ENCODE measurements at regions not wholly inside any gene's neighbourhood (a gene's known extent, or its start where the extent isn't known, plus 50 kb on each side); places are given as distances from the start of the nearest gene placed in this dataset.

DNA sequence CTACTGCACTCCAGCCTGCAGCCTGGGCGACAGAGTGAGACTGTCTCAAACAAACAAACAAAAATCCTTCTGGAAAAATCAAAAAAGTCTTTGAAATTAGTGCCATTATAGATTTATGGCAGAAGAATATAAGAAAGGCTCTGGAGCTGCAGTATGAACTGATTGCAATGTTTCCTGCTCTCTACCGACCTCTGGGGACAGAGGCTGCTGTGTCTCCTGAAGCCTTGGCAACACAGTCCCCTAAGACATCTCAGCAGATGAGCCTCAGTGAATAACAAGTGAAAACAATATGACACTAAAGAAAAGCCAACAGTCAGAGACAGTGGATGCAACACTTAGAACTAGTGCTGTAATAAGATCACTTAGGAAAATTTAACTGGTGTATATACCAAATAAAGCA, 494.9 kb upstream of the LRATD1 start:
- no peak overlapping the region for H3K4me3 ChIP-seq
- H3K9me2 ChIP-seq (ENCODE audit: insufficient read depth), result no peaks in the 10 kb centered on the region
- no peak overlapping the region for H2AFZ ChIP-seq
- no peaks in the 10 kb centered on the region for H4K20me1 ChIP-seq (ENCODE audit: insufficient read depth)
- H3K4me1 ChIP-seq (ENCODE audit: insufficient read depth), result no peaks in the 10 kb centered on the region
- H3K27ac ChIP-seq, result no peak overlapping the region
- H3K36me3 ChIP-seq (ENCODE audit: low read depth), result no peaks in the 10 kb centered on the region
- H3K9ac ChIP-seq, result no peak overlapping the region
- TF ChIP-seq EZH2phosphoT487 (IDR thresholded peaks at IDR 0.05; ENCODE audit: insufficient read depth, low read depth) (no peak), EZH2 (IDR thresholded peaks at IDR 0.05; ENCODE audit: insufficient read depth, poor library complexity, severe bottlenecking) (no peak)
- H3K9me3 ChIP-seq (ENCODE audit: low read depth), result no peaks in the 10 kb centered on the region
- H3F3A ChIP-seq (ENCODE audit: insufficient read depth), result no peaks in the 10 kb centered on the region
- no peaks in the 10 kb centered on the region for H3K79me2 ChIP-seq (ENCODE audit: insufficient read depth)
- 14 to 16% methylated on average over 2 of the region's 2 CpGs for WGBS, 2 experiments (ENCODE audit: low coverage in 1 of 2, low lambda C conversion rate in 2 of 2, missing lambda C conversion rate in 2 of 2)
- in situ Hi-C loops (cut with MboI), result no loop called here
- DNase-seq, result no peak
- no peaks in the 10 kb centered on the region for H3K27me3 ChIP-seq (replicated peaks; ENCODE audit: insufficient read depth)
- H3K4me2 ChIP-seq (ENCODE audit: unreplicated experiment), result no peak overlapping the region

DNA sequence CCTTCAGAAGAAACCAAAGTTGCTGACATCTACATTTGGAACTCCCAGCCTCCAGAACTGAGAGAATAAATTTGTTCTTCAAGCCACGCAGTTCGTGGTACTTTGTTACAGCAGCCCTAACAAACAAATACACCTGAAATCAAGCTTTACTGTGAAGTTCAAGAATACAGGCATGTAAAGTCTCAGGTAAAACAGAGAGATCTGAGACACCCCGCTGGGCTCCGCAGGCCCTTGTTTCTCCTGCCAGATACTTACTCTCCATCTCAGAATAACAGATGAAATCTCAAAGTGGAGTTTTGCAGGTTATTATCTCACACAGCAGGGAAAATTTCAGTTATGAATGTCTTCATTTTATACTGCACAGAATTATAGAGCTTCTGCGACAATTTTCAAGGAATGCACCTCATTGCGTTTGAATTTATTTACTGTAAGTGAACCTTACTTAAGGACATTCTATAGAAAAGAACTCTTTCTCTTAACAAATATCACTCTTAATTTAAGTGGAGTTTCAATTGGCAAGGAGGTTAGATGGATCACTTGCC, 492.4 kb upstream of the LRATD1 start:
- no peak for DNase-seq
- H3K9ac ChIP-seq, result no peak overlapping the region
- no peaks in the 10 kb centered on the region for H3F3A ChIP-seq (ENCODE audit: insufficient read depth)
- H3K27me3 ChIP-seq (replicated peaks; ENCODE audit: insufficient read depth), result no peaks in the 10 kb centered on the region
- in situ Hi-C loops (cut with MboI), result no loop called here
- no peak overlapping the region for H3K4me3 ChIP-seq
- no peaks in the 10 kb centered on the region for H3K9me3 ChIP-seq (ENCODE audit: low read depth)
- H3K36me3 ChIP-seq (ENCODE audit: low read depth), result no peaks in the 10 kb centered on the region
- no peaks in the 10 kb centered on the region for H3K9me2 ChIP-seq (ENCODE audit: insufficient read depth)
- TF ChIP-seq EZH2 (IDR thresholded peaks at IDR 0.05; ENCODE audit: insufficient read depth, poor library complexity, severe bottlenecking), result no peak
- TF ChIP-seq EZH2phosphoT487 (IDR thresholded peaks at IDR 0.05; ENCODE audit: insufficient read depth, low read depth), result no peak
- no peak overlapping the region for H3K4me2 ChIP-seq (ENCODE audit: unreplicated experiment)
- H3K79me2 ChIP-seq (ENCODE audit: insufficient read depth), result no peaks in the 10 kb centered on the region
- 30 to 35% methylated on average over 6 of the region's 6 CpGs for WGBS, 2 experiments (ENCODE audit: low coverage in 1 of 2, low lambda C conversion rate in 2 of 2, missing lambda C conversion rate in 2 of 2)
- no peak overlapping the region for H3K27ac ChIP-seq
- no peaks in the 10 kb centered on the region for H3K4me1 ChIP-seq (ENCODE audit: insufficient read depth)
- no peak overlapping the region for H2AFZ ChIP-seq
- no peaks in the 10 kb centered on the region for H4K20me1 ChIP-seq (ENCODE audit: insufficient read depth)

DNA sequence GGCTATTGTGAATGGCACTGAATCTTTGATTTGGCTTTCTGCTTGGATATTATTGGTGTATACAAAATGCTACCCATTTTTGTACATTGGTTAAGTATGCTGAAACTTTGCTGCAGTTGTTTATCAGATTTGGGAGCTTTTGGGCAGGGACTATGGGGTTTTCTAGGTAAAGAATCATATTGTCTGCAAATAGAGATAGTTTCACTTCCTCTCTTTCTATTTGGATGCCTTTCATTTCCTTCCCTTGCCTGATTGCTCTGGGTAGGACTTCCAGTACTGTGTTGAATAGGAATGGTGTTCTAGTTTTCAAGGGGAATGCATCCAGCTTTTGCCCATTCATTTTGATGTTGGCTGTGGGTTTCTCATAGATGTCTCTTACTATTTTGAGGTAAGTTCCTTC, 489.1 kb upstream of the LRATD1 start:
- in situ Hi-C loops (cut with MboI), result no loop called here
- Histone ChIP-seq H3K9me3 (ENCODE audit: low read depth) (no peaks in the 10 kb centered on the region), H3K9me2 (ENCODE audit: insufficient read depth) (no peaks in the 10 kb centered on the region), H3K4me3 (no peak overlapping the region), H3K9ac (no peak overlapping the region), H2AFZ (no peak overlapping the region), H3F3A (ENCODE audit: insufficient read depth) (no peaks in the 10 kb centered on the region), H3K79me2 (ENCODE audit: insufficient read depth) (no peaks in the 10 kb centered on the region), H3K4me2 (ENCODE audit: unreplicated experiment) (no peak overlapping the region), H3K4me1 (ENCODE audit: insufficient read depth) (no peaks in the 10 kb centered on the region), H3K36me3 (ENCODE audit: low read depth) (no peaks in the 10 kb centered on the region), H4K20me1 (ENCODE audit: insufficient read depth) (no peaks in the 10 kb centered on the region), H3K27ac (no peak overlapping the region), H3K27me3 (replicated peaks; ENCODE audit: insufficient read depth) (no peaks in the 10 kb centered on the region)
- TF ChIP-seq EZH2phosphoT487 (IDR thresholded peaks at IDR 0.05; ENCODE audit: insufficient read depth, low read depth), result no peak
- no peak for TF ChIP-seq EZH2 (IDR thresholded peaks at IDR 0.05; ENCODE audit: insufficient read depth, poor library complexity, severe bottlenecking)
- no peak for DNase-seq

DNA sequence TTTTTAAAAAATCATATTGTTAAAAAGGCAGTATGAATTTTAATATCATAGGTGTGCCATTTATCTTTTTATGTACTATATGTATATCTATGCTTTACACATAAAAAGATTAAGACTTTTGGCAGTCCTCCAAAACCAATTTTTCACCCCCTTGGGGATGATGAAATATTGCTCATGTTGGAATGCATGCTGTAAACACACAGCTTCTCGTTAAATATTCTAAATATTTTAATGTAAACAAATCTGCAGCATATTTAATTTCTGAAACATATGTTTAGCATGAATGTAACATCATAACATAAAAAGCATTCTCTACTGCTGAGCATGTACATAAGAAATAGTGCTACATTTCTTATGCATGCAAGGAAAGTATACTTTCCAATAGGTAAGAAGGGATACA, 484.3 kb upstream of the LRATD1 start:
- no peak overlapping the region for H3K27ac ChIP-seq
- no peak overlapping the region for H2AFZ ChIP-seq
- 0 to 3% methylated on average over 1 of the region's 1 CpG for WGBS, 2 experiments (ENCODE audit: low coverage in 1 of 2, low lambda C conversion rate in 2 of 2, missing lambda C conversion rate in 2 of 2)
- H3F3A ChIP-seq (ENCODE audit: insufficient read depth), result no peaks in the 10 kb centered on the region
- H3K27me3 ChIP-seq (replicated peaks; ENCODE audit: insufficient read depth), result no peaks in the 10 kb centered on the region
- in situ Hi-C loops (cut with MboI), result no loop called here
- no peaks in the 10 kb centered on the region for H3K9me2 ChIP-seq (ENCODE audit: insufficient read depth)
- H4K20me1 ChIP-seq (ENCODE audit: insufficient read depth), result no peaks in the 10 kb centered on the region
- TF ChIP-seq EZH2 (IDR thresholded peaks at IDR 0.05; ENCODE audit: insufficient read depth, poor library complexity, severe bottlenecking) (no peak), EZH2phosphoT487 (IDR thresholded peaks at IDR 0.05; ENCODE audit: insufficient read depth, low read depth) (no peak)
- H3K9ac ChIP-seq, result no peak overlapping the region
- no peak overlapping the region for H3K4me3 ChIP-seq
- H3K9me3 ChIP-seq (ENCODE audit: low read depth), result no peaks in the 10 kb centered on the region
- H3K4me2 ChIP-seq (ENCODE audit: unreplicated experiment), result no peak overlapping the region
- H3K36me3 ChIP-seq (ENCODE audit: low read depth), result no peaks in the 10 kb centered on the region
- DNase-seq, result no peak
- H3K4me1 ChIP-seq (ENCODE audit: insufficient read depth), result no peaks in the 10 kb centered on the region
- no peaks in the 10 kb centered on the region for H3K79me2 ChIP-seq (ENCODE audit: insufficient read depth)

DNA sequence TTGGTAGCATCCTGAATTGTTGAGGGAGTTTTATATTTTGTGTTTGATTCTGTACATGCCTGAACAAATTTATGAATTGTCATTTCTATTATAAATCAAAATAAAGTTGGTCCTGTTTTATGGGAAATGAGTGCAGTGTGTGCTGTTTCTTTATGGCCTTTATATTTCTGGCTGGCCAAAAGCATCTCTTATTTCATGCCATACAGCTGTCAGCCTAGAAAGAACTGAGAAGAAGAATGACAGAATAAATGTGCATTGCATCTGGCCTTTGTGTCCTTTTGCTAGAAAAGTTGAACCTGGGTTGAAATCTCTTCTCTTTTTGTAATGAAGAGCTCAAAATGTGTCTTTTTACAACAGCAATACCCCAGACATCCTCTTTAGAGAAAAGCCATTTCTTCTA, 474.7 kb upstream of the LRATD1 start:
- Histone ChIP-seq H3K27ac (no peak overlapping the region), H3K36me3 (ENCODE audit: low read depth) (no peaks in the 10 kb centered on the region), H3K27me3 (replicated peaks; ENCODE audit: insufficient read depth) (no peaks in the 10 kb centered on the region), H3K79me2 (ENCODE audit: insufficient read depth) (no peaks in the 10 kb centered on the region), H2AFZ (no peak overlapping the region), H3K9ac (no peak overlapping the region), H4K20me1 (ENCODE audit: insufficient read depth) (no peaks in the 10 kb centered on the region), H3K4me2 (ENCODE audit: unreplicated experiment) (no peak overlapping the region), H3F3A (ENCODE audit: insufficient read depth) (no peaks in the 10 kb centered on the region), H3K4me3 (no peak overlapping the region), H3K9me3 (ENCODE audit: low read depth) (no peaks in the 10 kb centered on the region), H3K4me1 (ENCODE audit: insufficient read depth) (no peaks in the 10 kb centered on the region), H3K9me2 (ENCODE audit: insufficient read depth) (no peaks in the 10 kb centered on the region)
- DNase-seq, result no peak
- in situ Hi-C loops (cut with MboI), result no loop called here
- TF ChIP-seq EZH2phosphoT487 (IDR thresholded peaks at IDR 0.05; ENCODE audit: insufficient read depth, low read depth) (no peak), EZH2 (IDR thresholded peaks at IDR 0.05; ENCODE audit: insufficient read depth, poor library complexity, severe bottlenecking) (no peak)

Data from GM23248 (cell line).